KMS-11 (cell line): ENCODE measurements at regions not wholly inside any gene's neighbourhood (a gene's known extent, or its start where the extent isn't known, plus 50 kb on each side); places are given as distances from the start of the nearest gene placed in this dataset.
"Not testable (repeated sequence)": the region's sequence is repeated elsewhere in the genome, so short reads cannot be mapped to it uniquely, and the experiment has no call there.

Experiments used
- H2AFZ ChIP-seq: fragments of 200-600 bp; sonication (generic); 2 replicates; pipeline ENCODE4 v1.6.1; 2016; ENCODE audit warnings: antibody characterized with exemption, mixed run types, low read depth
- H3K27ac ChIP-seq: fragments of 200-600 bp; sonication (generic); 2 replicates; pipeline ENCODE4 v1.6.1; 2016; ENCODE audit warnings: mild to moderate bottlenecking, mixed run types
- H3K27me3 ChIP-seq: fragments of 200-600 bp; sonication (generic); 2 replicates; pipeline ENCODE4 v1.6.1; 2017; ENCODE audit warnings: mild to moderate bottlenecking, low read depth, mixed run types, moderate library complexity; ENCODE audit not compliant: insufficient read depth
- H3K36me3 ChIP-seq: fragments of 200-600 bp; sonication (generic); 2 replicates; pipeline ENCODE4 v1.6.1; 2017; ENCODE audit warnings: mild to moderate bottlenecking, mixed run types; ENCODE audit not compliant: insufficient read depth
- H3K4me1 ChIP-seq: fragments of 200-600 bp; sonication (generic); 2 replicates; pipeline ENCODE4 v1.6.1; 2016; ENCODE audit warnings: mild to moderate bottlenecking, low read depth, mixed run types; ENCODE audit not compliant: poor library complexity, severe bottlenecking
- H3K4me2 ChIP-seq: fragments of 200-600 bp; sonication (generic); 2 replicates; pipeline ENCODE4 v1.7.0; 2016; ENCODE audit warnings: mild to moderate bottlenecking, mixed run types
- H3K4me3 ChIP-seq: fragments of 200-600 bp; sonication (generic); IDR thresholded peaks from 2 replicates; pipeline ENCODE4 v1.6.1; 2017; ENCODE audit warnings: low read depth, low read length, mixed read lengths; ENCODE audit not compliant: insufficient read depth
- H3K79me2 ChIP-seq: fragments of 200-600 bp; sonication (generic); 2 replicates; pipeline ENCODE4 v1.6.1; 2016; ENCODE audit warnings: low read depth, mixed run types; ENCODE audit not compliant: insufficient read depth
- H3K9ac ChIP-seq: fragments of 200-600 bp; sonication (generic); 2 replicates; pipeline ENCODE4 v1.6.1; 2016; ENCODE audit warnings: mild to moderate bottlenecking, mixed run types
- H4K20me1 ChIP-seq: fragments of 200-600 bp; sonication (generic); 2 replicates; pipeline ENCODE4 v1.6.1; 2016; ENCODE audit warnings: mild to moderate bottlenecking, mixed run types; ENCODE audit not compliant: insufficient read depth
- TF ChIP-seq, protein P1 (sequence below): fragments of 200-600 bp; sonication (generic); conservative IDR thresholded peaks from 2 replicates; pipeline ENCODE4 v1.6.1; 2017; ENCODE audit warnings: low read depth, mild to moderate bottlenecking, antibody characterized with exemption, low read length, moderate library complexity, mixed read lengths

DNA sequence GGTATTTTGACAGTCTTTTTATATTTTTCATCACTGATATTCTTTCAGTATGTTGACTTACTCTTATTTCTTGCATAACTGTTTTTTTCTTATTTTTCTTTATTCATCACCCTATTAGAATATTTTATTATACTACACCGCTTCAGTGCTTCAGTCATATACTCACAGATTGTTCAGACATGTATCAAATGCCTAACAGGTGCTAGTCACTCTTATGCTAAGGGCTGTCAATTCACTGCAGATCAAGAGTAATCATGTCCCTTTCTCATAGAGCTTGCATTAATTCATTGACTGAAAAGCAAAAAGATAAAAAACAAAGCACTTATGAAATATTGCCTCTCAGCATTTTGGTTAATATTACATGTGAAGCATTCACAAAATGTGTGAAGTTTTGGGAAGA lies 1435.6 kb downstream of the STIM2 start:
- Histone ChIP-seq H3K9ac (no peak overlapping the region), H3K4me1 (no peaks in the 10 kb centered on the region), H4K20me1 (no peaks in the 10 kb centered on the region), H3K4me2 (no peak overlapping the region), H3K79me2 (no peaks in the 10 kb centered on the region), H3K36me3 (no peaks in the 10 kb centered on the region), H2AFZ (no peak overlapping the region), H3K27ac (no peak overlapping the region), H3K4me3 (no peak overlapping the region), H3K27me3 (no peaks in the 10 kb centered on the region)
- TF ChIP-seq, protein P1, sequence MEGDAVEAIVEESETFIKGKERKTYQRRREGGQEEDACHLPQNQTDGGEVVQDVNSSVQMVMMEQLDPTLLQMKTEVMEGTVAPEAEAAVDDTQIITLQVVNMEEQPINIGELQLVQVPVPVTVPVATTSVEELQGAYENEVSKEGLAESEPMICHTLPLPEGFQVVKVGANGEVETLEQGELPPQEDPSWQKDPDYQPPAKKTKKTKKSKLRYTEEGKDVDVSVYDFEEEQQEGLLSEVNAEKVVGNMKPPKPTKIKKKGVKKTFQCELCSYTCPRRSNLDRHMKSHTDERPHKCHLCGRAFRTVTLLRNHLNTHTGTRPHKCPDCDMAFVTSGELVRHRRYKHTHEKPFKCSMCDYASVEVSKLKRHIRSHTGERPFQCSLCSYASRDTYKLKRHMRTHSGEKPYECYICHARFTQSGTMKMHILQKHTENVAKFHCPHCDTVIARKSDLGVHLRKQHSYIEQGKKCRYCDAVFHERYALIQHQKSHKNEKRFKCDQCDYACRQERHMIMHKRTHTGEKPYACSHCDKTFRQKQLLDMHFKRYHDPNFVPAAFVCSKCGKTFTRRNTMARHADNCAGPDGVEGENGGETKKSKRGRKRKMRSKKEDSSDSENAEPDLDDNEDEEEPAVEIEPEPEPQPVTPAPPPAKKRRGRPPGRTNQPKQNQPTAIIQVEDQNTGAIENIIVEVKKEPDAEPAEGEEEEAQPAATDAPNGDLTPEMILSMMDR = no peak

DNA sequence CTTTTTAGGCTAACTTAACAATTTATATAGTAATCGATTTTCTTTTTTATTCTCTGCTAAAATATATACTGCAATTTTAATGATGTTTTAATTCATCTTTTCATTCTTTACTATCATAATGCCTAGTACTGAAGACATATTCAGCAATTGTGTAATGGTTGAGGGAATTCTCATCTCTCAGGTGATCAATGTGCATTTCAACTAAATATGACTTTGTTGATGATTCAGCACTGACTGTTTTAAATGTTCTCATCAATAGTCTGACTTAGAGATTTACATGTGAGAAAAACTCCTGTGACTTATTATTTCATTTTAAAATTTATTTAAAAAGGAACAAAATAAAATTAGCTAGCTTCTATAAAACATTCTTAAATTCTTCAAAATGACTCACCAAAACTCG lies 1450.3 kb downstream of the STIM2 start:
- H3K27ac ChIP-seq = no peak overlapping the region
- H3K4me3 ChIP-seq = no peak overlapping the region
- H3K27me3 ChIP-seq = no peaks in the 10 kb centered on the region
- no peak overlapping the region for H3K4me2 ChIP-seq
- H3K79me2 ChIP-seq = no peaks in the 10 kb centered on the region
- no peak overlapping the region for H3K9ac ChIP-seq
- H2AFZ ChIP-seq = no peak overlapping the region
- TF ChIP-seq, protein P1 = no peak
- no peaks in the 10 kb centered on the region for H3K4me1 ChIP-seq
- no peaks in the 10 kb centered on the region for H4K20me1 ChIP-seq
- H3K36me3 ChIP-seq = no peaks in the 10 kb centered on the region

DNA sequence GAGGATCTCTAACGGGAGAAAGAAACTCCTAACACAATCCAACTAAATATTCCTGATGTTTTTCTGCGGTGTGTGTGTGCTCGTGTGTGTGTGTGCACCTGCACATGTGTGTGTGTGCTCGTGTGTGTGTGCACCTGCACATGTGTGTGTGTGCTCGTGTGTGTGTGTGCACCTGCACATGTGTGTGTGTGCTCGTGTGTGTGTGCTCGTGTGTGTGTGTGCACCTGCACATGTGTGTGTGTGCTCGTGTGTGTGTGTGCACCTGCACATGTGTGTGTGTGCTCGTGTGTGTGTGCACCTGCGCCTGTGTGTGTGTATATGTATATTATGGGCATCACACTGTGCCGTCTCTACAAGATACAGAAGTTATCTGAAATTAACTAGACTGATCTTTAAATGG lies 1451.9 kb downstream of the STIM2 start:
- H3K79me2 ChIP-seq, H2AFZ ChIP-seq, H3K4me2 ChIP-seq, H3K36me3 ChIP-seq, H3K27me3 ChIP-seq, H3K9ac ChIP-seq, H3K4me3 ChIP-seq, H3K4me1 ChIP-seq, H4K20me1 ChIP-seq, H3K27ac ChIP-seq: not testable (repeated sequence)

DNA sequence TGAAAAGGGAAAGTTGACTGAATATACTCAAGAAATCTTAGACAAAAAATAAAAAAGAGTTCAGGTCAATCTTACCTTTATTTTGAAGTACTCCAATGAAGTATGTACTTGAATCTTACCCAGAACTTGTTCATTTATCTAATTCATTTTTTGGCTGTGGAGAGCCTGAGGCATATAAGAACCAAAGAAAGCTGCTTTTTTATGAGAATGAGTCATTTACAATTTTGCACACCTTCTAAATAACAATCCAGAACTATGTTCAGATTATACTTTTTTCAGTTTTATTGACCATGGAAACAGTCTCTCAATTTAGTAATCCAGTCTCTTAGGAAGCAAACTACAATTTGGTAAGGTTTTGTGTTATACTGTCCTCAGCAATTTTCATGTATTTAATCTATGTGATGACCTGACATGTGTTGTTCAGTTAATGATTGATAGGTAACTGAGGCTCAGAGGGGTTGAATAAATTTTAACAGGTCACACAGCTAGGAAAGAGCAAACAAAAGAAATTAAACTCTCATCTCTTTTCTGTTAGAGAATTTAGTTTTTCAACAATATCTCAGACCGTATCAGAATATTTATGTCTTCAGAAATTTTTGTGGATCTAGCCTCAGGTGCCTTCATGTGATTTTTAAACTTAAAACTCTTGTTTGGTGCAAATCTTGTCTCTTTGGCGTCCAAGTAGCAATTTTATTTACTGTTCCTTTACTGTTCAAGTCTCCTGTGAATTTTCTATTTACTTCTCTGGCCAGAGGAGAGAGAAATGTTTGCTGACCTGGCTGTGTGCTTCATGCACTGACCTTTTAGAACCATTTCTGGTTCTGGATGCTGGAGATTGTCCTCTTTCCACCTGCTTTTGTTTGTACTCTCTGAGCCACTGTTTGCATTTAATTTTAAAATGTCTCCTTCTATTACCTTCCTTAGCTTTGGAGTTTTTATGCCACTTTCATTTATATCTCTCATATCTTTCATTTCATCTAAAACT lies 1453.4 kb downstream of the STIM2 start:
- H2AFZ ChIP-seq = no peak overlapping the region
- H3K4me2 ChIP-seq = no peak overlapping the region
- H3K4me3 ChIP-seq = no peak overlapping the region
- H3K4me1 ChIP-seq = no peaks in the 10 kb centered on the region
- no peaks in the 10 kb centered on the region for H3K27me3 ChIP-seq
- H3K36me3 ChIP-seq = no peaks in the 10 kb centered on the region
- H3K79me2 ChIP-seq = no peaks in the 10 kb centered on the region
- no peak overlapping the region for H3K9ac ChIP-seq
- TF ChIP-seq, protein P1 = no peak
- no peak overlapping the region for H3K27ac ChIP-seq
- H4K20me1 ChIP-seq = no peaks in the 10 kb centered on the region

DNA sequence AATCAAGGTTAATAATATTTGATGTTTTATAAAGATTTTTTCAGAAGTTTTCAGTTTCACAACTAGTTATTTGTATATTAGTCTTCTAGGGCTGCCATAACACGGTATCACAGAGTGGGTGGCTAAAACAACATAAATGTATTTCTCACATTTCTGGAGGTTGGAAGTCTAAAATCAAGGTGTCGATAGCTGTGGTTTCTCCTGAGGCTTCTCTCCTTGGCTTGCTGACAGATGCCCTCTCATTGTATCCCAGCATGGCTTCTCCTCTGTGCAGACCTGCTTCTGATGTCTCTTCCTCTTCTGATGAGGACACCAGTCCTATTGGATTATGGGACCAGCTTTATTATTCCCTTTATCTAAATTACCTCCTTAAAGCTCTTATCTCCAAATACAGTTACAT lies 1456.6 kb downstream of the STIM2 start:
- TF ChIP-seq, protein P1 = no peak
- H3K4me2 ChIP-seq = no peak overlapping the region
- no peak overlapping the region for H3K27ac ChIP-seq
- H3K9ac ChIP-seq = no peak overlapping the region
- H3K79me2 ChIP-seq = no peaks in the 10 kb centered on the region
- no peaks in the 10 kb centered on the region for H4K20me1 ChIP-seq
- H2AFZ ChIP-seq = no peak overlapping the region
- H3K4me1 ChIP-seq = no peaks in the 10 kb centered on the region
- H3K4me3 ChIP-seq = no peak overlapping the region
- no peaks in the 10 kb centered on the region for H3K36me3 ChIP-seq
- no peaks in the 10 kb centered on the region for H3K27me3 ChIP-seq
